HepG2 (cell line): ENCODE measurements at regions not wholly inside any gene's neighbourhood (a gene's known extent, or its start where the extent isn't known, plus 50 kb on each side); places are given as distances from the start of the nearest gene placed in this dataset.

Source experiments
- ATAC-seq: fragments of 200-7000 bp; cut with Tn5 transposase; 3 replicates; pipeline ENCODE4 v1.9.1; 2020; ENCODE audit warnings: mild to moderate bottlenecking, moderate library complexity
- BruUV-seq: library from RNA; stranded (reverse); fragments of 400-500 nt; replicated peaks from 2 replicates; lab custom pipeline; 2021; lab: Mats Ljungman, UMichigan
- CTCF ChIA-PET: fragments of 300-600 bp; formaldehyde crosslinking; extraction: SDS; loops from one replicate; lab custom pipeline; 2021; ENCODE audit warnings: low total read pairs, inconsistent platforms, low intra/inter-chr PET ratio; lab: Yijun Ruan, JAX
- POLR2A ChIA-PET: fragments of 350-600 bp; sonication (Branson Sonifier 250); formaldehyde crosslinking; loops from one replicate; lab custom pipeline; 2020; ENCODE audit warnings: antibody characterized with exemption, inconsistent platforms; lab: Yijun Ruan, JAX
- DNase-seq: peaks from one replicate; pipeline ENCODE4 v3.0.0-alpha.2; 2015; ENCODE audit warnings: low spot score
- FAIRE-seq: peaks from 3 replicates; lab custom pipeline; 2011; peaks lifted over from hg19 to GRCh38; lab: Jason Lieb, UNC
- H2AFZ ChIP-seq: one replicate; pipeline ENCODE4 v1.6.1; 2011; ENCODE audit warnings: low read length, inconsistent platforms
- H3K27ac ChIP-seq: fragments of 300-600 bp; 3 replicates; pipeline ENCODE4 v1.8.0; 2011; ENCODE audit warnings: mixed run types, mild to moderate bottlenecking, mixed read lengths, low read length, inconsistent platforms; ENCODE audit not compliant: insufficient read depth; ENCODE audit errors: extremely low read length
- H3K27me3 ChIP-seq, 2 experiments: fragments of 200-600 bp in 1 of 2; 2 replicates in 1 of 2; 3 replicates in 1 of 2; pipeline versions ENCODE4 v1.6.0 to v1.8.0; 2011; ENCODE audit warnings: low read length in 2 of 2, mild to moderate bottlenecking in 2 of 2, moderate library complexity in 2 of 2, inconsistent platforms in 1 of 2; ENCODE audit not compliant: insufficient read depth in 2 of 2, control insufficient read depth in 1 of 2
- H3K36me3 ChIP-seq, 2 experiments: fragments of 200-600 bp in 1 of 2; replicated peaks in 1 of 2; 2 replicates in 1 of 2; 3 replicates in 1 of 2; pipeline versions ENCODE4 v1.5.1 to v1.8.0; 2011; ENCODE audit warnings: low read length in 2 of 2, inconsistent platforms in 1 of 2; ENCODE audit not compliant: insufficient read depth in 2 of 2, control insufficient read depth in 1 of 2
- H3K4me1 ChIP-seq: 2 replicates; pipeline ENCODE4 v1.5.1; 2012; ENCODE audit warnings: low read length, inconsistent platforms; ENCODE audit not compliant: insufficient read depth
- H3K4me2 ChIP-seq: 2 replicates; pipeline ENCODE4 v1.6.0; 2011; ENCODE audit warnings: low read depth, low read length, inconsistent platforms
- H3K4me3 ChIP-seq, 3 experiments: fragments of 200-600 bp in 1 of 3; sonication (generic), shearing (Covaris generic) in 1 of 3; replicated peaks in 1 of 3; 2 replicates each; pipeline ENCODE4 v1.5.1; 2011 to 2016; ENCODE audit warnings: low read length in 3 of 3, inconsistent platforms in 2 of 3, low read depth in 2 of 3, mild to moderate bottlenecking in 2 of 3, control low read depth in 1 of 3, mixed read lengths in 1 of 3; ENCODE audit not compliant: insufficient read depth in 1 of 3
- H3K79me2 ChIP-seq: one replicate; pipeline ENCODE4 v1.6.1; 2011; ENCODE audit warnings: low read length, inconsistent platforms; ENCODE audit not compliant: insufficient read depth
- H3K9ac ChIP-seq: 2 replicates; pipeline ENCODE4 v1.6.0; 2011; ENCODE audit warnings: mild to moderate bottlenecking, low read depth, low read length, inconsistent platforms; ENCODE audit not compliant: insufficient read depth
- H3K9me3 ChIP-seq: 2 replicates; pipeline ENCODE4 v1.5.1; 2012; ENCODE audit warnings: mild to moderate bottlenecking, low read length
- H4K20me1 ChIP-seq: 2 replicates; pipeline ENCODE4 v1.6.0; 2011; ENCODE audit warnings: inconsistent platforms, mild to moderate bottlenecking, low read length, moderate library complexity; ENCODE audit not compliant: insufficient read depth
- GATAD1 ChIP-seq: IDR thresholded peaks from 2 replicates; pipeline ENCODE4 v1.6.1; 2016; ENCODE audit warnings: missing genetic modification reagents, missing compliant biosample characterization
- PAX8 ChIP-seq: sonication (generic); formaldehyde crosslinking; IDR thresholded peaks from 2 replicates; pipeline ENCODE4 v1.8.0; 2022; ENCODE audit warnings: mild to moderate bottlenecking, missing genetic modification reagents, borderline replicate concordance
- PCBP1 ChIP-seq: fragments of 200-400 bp; formaldehyde crosslinking; IDR thresholded peaks from 2 replicates; pipeline ENCODE4 v1.6.1; 2017; ENCODE audit warnings: mild to moderate bottlenecking, low read depth, low read length, borderline replicate concordance
- SMYD3 ChIP-seq: sonication (generic); formaldehyde crosslinking; IDR thresholded peaks from 2 replicates; pipeline ENCODE4 v1.8.1; 2023; ENCODE audit warnings: mild to moderate bottlenecking, missing genetic modification reagents
- ZKSCAN1 ChIP-seq: fragments of 150-350 bp; IDR thresholded peaks from 2 replicates; pipeline ENCODE4 v1.6.1; 2014; ENCODE audit warnings: low read length
- ZNF205 ChIP-seq: IDR thresholded peaks from 2 replicates; pipeline ENCODE4 v1.6.1; 2018; ENCODE audit warnings: missing biosample characterization, missing genetic modification reagents
- ZNF607 ChIP-seq: sonication (generic); formaldehyde crosslinking; IDR thresholded peaks from 2 replicates; pipeline ENCODE4 v1.5.1; 2020; ENCODE audit warnings: missing genetic modification reagents, mild to moderate bottlenecking, borderline replicate concordance
- ZNF660 ChIP-seq: sonication (generic); formaldehyde crosslinking; IDR thresholded peaks from 2 replicates; pipeline ENCODE4 v1.5.1; 2020; ENCODE audit warnings: mild to moderate bottlenecking, low read depth, missing genetic modification reagents, borderline replicate concordance
- ZNF746 ChIP-seq: sonication (generic); formaldehyde crosslinking; IDR thresholded peaks from 2 replicates; pipeline ENCODE4 v1.8.0; 2022; ENCODE audit warnings: mild to moderate bottlenecking, missing genetic modification reagents
- ZNF766 ChIP-seq: sonication (generic); formaldehyde crosslinking; IDR thresholded peaks from 2 replicates; pipeline ENCODE4 v1.5.0; 2020; ENCODE audit warnings: missing genetic modification reagents, borderline replicate concordance
- WGBS: methylation state at CpG from one replicate; pipeline ENCODE4 v1.1.6; 2017; ENCODE audit warnings: low lambda C conversion rate; 5-methylcytosine and 5-hydroxymethylcytosine counted together
- in situ Hi-C: cut with HindIII; loops from 2 replicates; pipeline ENCODE4 v1.10.0; 2017; ENCODE audit warnings: low pct_unique_long_range_greater_than_20kb; ENCODE audit not compliant: extremely low pct_ligation_motif_present
- intact Hi-C: fragments of 100-400 bp; cut with micrococcal nuclease; formaldehyde crosslinking; loops from one replicate; pipeline ENCODE4 v1.10.0; 2022; ENCODE audit not compliant: unreplicated experiment
- TF ChIP-seq, protein P1 (sequence below): sonication (generic); formaldehyde crosslinking; conservative IDR thresholded peaks from 2 replicates; pipeline ENCODE4 v1.8.0; 2022; ENCODE audit warnings: missing genetic modification reagents
- TF ChIP-seq, protein P2 (sequence below): IDR thresholded peaks from 2 replicates; pipeline ENCODE4 v1.6.1; 2012; ENCODE audit warnings: low read depth, low read length, improper control_type of control experiment
- TF ChIP-seq, protein P3 (sequence below): sonication (generic); formaldehyde crosslinking; IDR thresholded peaks from 2 replicates; pipeline ENCODE4 v1.8.1; 2022; ENCODE audit warnings: mild to moderate bottlenecking, missing genetic modification reagents
- TF ChIP-seq, protein P4 (sequence below): sonication (generic); formaldehyde crosslinking; IDR thresholded peaks from 2 replicates; pipeline ENCODE4 v1.5.1; 2020; ENCODE audit warnings: missing genetic modification reagents, mild to moderate bottlenecking, borderline replicate concordance
- TF ChIP-seq, protein P5 (sequence below): sonication (generic); formaldehyde crosslinking; IDR thresholded peaks from 2 replicates; pipeline ENCODE4 v1.4.0; 2020; ENCODE audit warnings: missing genetic modification reagents, borderline replicate concordance

DNA sequence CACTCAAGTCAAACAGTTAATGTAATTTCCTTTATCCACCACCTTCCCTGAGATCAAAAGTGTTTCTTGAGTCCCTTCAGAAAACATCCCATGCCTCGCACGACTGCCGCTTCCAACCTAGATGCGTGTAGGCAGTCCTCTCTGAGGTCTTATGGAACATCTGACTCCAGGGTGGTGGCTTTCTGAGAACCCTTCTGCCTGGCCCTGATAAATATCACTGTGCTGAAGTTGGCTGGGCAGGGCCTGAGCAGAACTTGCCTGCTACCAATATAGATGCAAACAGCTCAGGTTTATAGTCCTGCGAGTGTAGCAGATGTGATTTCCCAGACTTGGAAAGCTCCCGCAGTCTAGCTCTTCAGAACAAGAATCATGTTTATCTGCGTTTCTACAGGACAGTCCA, 61.1 kb upstream of the GPR12 start:
- Histone ChIP-seq H3K27ac (no peak overlapping the region), H3K9ac (no peak overlapping the region), H3K36me3 (no peaks in the 10 kb centered on the region), H3K79me2 (no peaks in the 10 kb centered on the region), H3K27me3 (peaks cover 2 to 24% of the 10 kb centered on the region in 2 experiments; a peak in 3 of 5 replicates), H3K4me2 (no peak overlapping the region), H3K9me3 (no peaks in the 10 kb centered on the region), H2AFZ (no peak overlapping the region), H4K20me1 (no peaks in the 10 kb centered on the region), H3K4me1 (no peaks in the 10 kb centered on the region), H3K4me3 (no peak overlapping the region)
- 31% methylated on average over 7 of the region's 7 CpGs for WGBS
- ATAC-seq (no peak), FAIRE-seq (no peak), DNase-seq (no peak)
- in situ Hi-C loops (no loop called here), intact Hi-C loops (no loop called here)
- ChIA-PET CTCF (no interaction called here), POLR2A (no interaction called here)
- no TSS peak for BruUV-seq
- TF ChIP-seq SMYD3 (CRISPR knock-in tag) (no peak), ZNF766 (no peak), ZNF746 (CRISPR knock-in tag) (no peak), PAX8 (no peak), PCBP1 (no peak), ZNF607 (CRISPR knock-in tag) (no peak), ZKSCAN1 (no peak), ZNF660 (CRISPR knock-in tag) (no peak), GATAD1 (CRISPR knock-in tag) (no peak), ZNF205 (no peak)
- TF ChIP-seq, protein P1, sequence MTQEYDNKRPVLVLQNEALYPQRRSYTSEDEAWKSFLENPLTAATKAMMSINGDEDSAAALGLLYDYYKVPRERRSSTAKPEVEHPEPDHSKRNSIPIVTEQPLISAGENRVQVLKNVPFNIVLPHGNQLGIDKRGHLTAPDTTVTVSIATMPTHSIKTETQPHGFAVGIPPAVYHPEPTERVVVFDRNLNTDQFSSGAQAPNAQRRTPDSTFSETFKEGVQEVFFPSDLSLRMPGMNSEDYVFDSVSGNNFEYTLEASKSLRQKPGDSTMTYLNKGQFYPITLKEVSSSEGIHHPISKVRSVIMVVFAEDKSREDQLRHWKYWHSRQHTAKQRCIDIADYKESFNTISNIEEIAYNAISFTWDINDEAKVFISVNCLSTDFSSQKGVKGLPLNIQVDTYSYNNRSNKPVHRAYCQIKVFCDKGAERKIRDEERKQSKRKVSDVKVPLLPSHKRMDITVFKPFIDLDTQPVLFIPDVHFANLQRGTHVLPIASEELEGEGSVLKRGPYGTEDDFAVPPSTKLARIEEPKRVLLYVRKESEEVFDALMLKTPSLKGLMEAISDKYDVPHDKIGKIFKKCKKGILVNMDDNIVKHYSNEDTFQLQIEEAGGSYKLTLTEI (CRISPR knock-in tag): no peak
- TF ChIP-seq, protein P2, sequence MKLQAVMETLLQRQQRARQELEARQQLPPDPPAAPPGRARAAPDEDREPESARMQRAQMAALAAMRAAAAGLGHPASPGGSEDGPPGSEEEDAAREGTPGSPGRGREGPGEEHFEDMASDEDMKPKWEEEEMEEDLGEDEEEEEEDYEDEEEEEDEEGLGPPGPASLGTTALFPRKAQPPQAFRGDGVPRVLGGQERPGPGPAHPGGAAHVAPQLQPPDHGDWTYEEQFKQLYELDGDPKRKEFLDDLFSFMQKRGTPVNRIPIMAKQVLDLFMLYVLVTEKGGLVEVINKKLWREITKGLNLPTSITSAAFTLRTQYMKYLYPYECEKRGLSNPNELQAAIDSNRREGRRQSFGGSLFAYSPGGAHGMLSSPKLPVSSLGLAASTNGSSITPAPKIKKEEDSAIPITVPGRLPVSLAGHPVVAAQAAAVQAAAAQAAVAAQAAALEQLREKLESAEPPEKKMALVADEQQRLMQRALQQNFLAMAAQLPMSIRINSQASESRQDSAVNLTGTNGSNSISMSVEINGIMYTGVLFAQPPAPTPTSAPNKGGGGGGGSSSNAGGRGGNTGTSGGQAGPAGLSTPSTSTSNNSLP: no peak
- TF ChIP-seq, protein P3, sequence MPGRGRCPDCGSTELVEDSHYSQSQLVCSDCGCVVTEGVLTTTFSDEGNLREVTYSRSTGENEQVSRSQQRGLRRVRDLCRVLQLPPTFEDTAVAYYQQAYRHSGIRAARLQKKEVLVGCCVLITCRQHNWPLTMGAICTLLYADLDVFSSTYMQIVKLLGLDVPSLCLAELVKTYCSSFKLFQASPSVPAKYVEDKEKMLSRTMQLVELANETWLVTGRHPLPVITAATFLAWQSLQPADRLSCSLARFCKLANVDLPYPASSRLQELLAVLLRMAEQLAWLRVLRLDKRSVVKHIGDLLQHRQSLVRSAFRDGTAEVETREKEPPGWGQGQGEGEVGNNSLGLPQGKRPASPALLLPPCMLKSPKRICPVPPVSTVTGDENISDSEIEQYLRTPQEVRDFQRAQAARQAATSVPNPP (CRISPR knock-in tag): no peak
- TF ChIP-seq, protein P4, sequence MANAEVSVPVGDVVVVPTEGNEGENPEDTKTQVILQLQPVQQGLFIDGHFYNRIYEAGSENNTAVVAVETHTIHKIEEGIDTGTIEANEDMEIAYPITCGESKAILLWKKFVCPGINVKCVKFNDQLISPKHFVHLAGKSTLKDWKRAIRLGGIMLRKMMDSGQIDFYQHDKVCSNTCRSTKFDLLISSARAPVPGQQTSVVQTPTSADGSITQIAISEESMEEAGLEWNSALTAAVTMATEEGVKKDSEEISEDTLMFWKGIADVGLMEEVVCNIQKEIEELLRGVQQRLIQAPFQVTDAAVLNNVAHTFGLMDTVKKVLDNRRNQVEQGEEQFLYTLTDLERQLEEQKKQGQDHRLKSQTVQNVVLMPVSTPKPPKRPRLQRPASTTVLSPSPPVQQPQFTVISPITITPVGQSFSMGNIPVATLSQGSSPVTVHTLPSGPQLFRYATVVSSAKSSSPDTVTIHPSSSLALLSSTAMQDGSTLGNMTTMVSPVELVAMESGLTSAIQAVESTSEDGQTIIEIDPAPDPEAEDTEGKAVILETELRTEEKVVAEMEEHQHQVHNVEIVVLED (CRISPR knock-in tag): no peak
- TF ChIP-seq, protein P5, sequence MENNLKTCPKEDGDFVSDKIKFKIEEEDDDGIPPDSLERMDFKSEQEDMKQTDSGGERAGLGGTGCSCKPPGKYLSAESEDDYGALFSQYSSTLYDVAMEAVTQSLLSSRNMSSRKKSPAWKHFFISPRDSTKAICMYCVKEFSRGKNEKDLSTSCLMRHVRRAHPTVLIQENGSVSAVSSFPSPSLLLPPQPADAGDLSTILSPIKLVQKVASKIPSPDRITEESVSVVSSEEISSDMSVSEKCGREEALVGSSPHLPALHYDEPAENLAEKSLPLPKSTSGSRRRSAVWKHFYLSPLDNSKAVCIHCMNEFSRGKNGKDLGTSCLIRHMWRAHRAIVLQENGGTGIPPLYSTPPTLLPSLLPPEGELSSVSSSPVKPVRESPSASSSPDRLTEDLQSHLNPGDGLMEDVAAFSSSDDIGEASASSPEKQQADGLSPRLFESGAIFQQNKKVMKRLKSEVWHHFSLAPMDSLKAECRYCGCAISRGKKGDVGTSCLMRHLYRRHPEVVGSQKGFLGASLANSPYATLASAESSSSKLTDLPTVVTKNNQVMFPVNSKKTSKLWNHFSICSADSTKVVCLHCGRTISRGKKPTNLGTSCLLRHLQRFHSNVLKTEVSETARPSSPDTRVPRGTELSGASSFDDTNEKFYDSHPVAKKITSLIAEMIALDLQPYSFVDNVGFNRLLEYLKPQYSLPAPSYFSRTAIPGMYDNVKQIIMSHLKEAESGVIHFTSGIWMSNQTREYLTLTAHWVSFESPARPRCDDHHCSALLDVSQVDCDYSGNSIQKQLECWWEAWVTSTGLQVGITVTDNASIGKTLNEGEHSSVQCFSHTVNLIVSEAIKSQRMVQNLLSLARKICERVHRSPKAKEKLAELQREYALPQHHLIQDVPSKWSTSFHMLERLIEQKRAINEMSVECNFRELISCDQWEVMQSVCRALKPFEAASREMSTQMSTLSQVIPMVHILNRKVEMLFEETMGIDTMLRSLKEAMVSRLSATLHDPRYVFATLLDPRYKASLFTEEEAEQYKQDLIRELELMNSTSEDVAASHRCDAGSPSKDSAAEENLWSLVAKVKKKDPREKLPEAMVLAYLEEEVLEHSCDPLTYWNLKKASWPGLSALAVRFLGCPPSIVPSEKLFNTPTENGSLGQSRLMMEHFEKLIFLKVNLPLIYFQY (CRISPR knock-in tag): no peak
